HepG2 (cell line): ENCODE measurements at regions not wholly inside any gene's neighbourhood (a gene's known extent, or its start where the extent isn't known, plus 50 kb on each side); places are given as distances from the start of the nearest gene placed in this dataset.
A peak's percentile ranks its signal among the peaks of the same experiment; 100 is the strongest.

Source experiments
- CENPT ChIP-seq: sonication (generic); formaldehyde crosslinking; IDR thresholded peaks from 2 replicates; pipeline ENCODE4 v1.8.0; 2022; ENCODE audit warnings: low read depth, mild to moderate bottlenecking, moderate library complexity, missing genetic modification reagents
- DMAP1 ChIP-seq: IDR thresholded peaks from 2 replicates; pipeline ENCODE4 v1.6.1; 2016
- GLI4 ChIP-seq: sonication (generic); formaldehyde crosslinking; IDR thresholded peaks from 2 replicates; pipeline ENCODE4 v1.5.1; 2020; ENCODE audit warnings: missing genetic modification reagents, mild to moderate bottlenecking, moderate library complexity, borderline replicate concordance
- HOXD1 ChIP-seq: sonication (generic); formaldehyde crosslinking; IDR thresholded peaks from 2 replicates; pipeline ENCODE4 v1.5.0; 2020; ENCODE audit warnings: missing genetic modification reagents
- MYC ChIP-seq: sonication (generic); formaldehyde crosslinking; IDR thresholded peaks from 2 replicates; pipeline ENCODE4 v1.9.0; 2021; ENCODE audit warnings: missing genetic modification reagents, borderline replicate concordance
- NR2F6 ChIP-seq, 2 experiments: IDR thresholded peaks; 2 replicates each; pipeline ENCODE4 v1.6.1; 2016; ENCODE audit warnings: antibody characterized with exemption in 1 of 2, mild to moderate bottlenecking in 1 of 2
- ZNF331 ChIP-seq: sonication (generic); formaldehyde crosslinking; IDR thresholded peaks from 2 replicates; pipeline ENCODE4 v1.4.0; 2020; ENCODE audit warnings: missing genetic modification reagents
- TF ChIP-seq, protein P1 (sequence below): sonication (generic); formaldehyde crosslinking; IDR thresholded peaks from 2 replicates; pipeline ENCODE4 v1.5.0; 2020; ENCODE audit warnings: mild to moderate bottlenecking, missing genetic modification reagents, borderline replicate concordance
- TF ChIP-seq, protein P2 (sequence below): sonication (generic); formaldehyde crosslinking; IDR thresholded peaks from 2 replicates; pipeline ENCODE4 v1.5.0; 2020; ENCODE audit warnings: mild to moderate bottlenecking, missing genetic modification reagents, moderate library complexity
- TF ChIP-seq, protein P3 (sequence below): sonication (generic); formaldehyde crosslinking; IDR thresholded peaks from 2 replicates; pipeline ENCODE4 v1.5.0; 2020; ENCODE audit warnings: missing genetic modification reagents
- TF ChIP-seq, protein P4 (sequence below): sonication (generic); formaldehyde crosslinking; IDR thresholded peaks from 2 replicates; pipeline ENCODE4 v1.4.0; 2020; ENCODE audit warnings: low read depth, mild to moderate bottlenecking, missing genetic modification reagents
- TF ChIP-seq, protein P5 (sequence below): sonication (generic); formaldehyde crosslinking; IDR thresholded peaks from 2 replicates; pipeline ENCODE4 v1.8.0; 2022; ENCODE audit warnings: mild to moderate bottlenecking, missing genetic modification reagents, moderate library complexity
- TF ChIP-seq, protein P6 (sequence below): fragments of 450-650 bp; IDR thresholded peaks from 2 replicates; pipeline ENCODE4 v1.6.1; 2017
- TF ChIP-seq, protein P7 (sequence below): sonication (generic); formaldehyde crosslinking; IDR thresholded peaks from 2 replicates; pipeline ENCODE4 v1.4.0; 2020; ENCODE audit warnings: mild to moderate bottlenecking, missing genetic modification reagents
- TF ChIP-seq, protein P8 (sequence below): sonication (generic); formaldehyde crosslinking; conservative IDR thresholded peaks from 2 replicates; pipeline ENCODE4 v1.8.0; 2022; ENCODE audit warnings: missing genetic modification reagents

DNA sequence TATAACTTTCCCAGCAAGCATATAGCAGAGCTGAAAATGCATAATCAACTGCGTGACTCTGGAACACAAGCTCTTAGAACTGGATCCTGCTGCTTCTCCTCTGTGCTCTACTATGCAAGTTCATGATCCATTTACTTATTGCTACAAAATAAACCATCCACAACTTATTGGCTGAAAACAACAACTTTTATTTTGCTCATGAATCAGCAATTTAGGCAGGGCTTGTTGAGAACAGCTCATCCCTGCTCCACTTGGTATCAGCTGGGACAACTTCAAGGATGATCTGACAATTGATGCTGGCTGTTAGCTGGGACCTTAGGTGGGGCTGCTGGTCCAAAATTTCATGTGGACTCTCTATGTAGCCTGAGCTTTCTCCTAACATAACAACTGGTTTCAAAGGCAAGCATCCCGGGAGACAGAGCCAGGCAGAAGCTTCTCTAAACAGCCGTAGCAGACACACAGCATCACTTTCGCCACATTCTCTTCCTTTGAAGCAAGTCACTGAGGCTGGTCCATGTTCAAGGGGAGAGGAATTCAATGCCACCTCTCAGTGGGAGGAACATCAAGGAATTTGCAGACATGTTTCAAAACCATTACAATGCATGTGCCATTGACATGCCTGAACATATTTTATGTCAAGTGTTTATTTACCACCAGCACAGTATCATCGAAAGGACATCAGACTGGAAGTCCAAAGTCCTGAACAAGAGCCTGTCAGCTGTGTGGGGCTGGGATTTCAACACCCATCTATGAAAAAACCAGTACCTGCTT, 153.1 kb upstream of the PKDCC start (continued):
- TF ChIP-seq, protein P1, sequence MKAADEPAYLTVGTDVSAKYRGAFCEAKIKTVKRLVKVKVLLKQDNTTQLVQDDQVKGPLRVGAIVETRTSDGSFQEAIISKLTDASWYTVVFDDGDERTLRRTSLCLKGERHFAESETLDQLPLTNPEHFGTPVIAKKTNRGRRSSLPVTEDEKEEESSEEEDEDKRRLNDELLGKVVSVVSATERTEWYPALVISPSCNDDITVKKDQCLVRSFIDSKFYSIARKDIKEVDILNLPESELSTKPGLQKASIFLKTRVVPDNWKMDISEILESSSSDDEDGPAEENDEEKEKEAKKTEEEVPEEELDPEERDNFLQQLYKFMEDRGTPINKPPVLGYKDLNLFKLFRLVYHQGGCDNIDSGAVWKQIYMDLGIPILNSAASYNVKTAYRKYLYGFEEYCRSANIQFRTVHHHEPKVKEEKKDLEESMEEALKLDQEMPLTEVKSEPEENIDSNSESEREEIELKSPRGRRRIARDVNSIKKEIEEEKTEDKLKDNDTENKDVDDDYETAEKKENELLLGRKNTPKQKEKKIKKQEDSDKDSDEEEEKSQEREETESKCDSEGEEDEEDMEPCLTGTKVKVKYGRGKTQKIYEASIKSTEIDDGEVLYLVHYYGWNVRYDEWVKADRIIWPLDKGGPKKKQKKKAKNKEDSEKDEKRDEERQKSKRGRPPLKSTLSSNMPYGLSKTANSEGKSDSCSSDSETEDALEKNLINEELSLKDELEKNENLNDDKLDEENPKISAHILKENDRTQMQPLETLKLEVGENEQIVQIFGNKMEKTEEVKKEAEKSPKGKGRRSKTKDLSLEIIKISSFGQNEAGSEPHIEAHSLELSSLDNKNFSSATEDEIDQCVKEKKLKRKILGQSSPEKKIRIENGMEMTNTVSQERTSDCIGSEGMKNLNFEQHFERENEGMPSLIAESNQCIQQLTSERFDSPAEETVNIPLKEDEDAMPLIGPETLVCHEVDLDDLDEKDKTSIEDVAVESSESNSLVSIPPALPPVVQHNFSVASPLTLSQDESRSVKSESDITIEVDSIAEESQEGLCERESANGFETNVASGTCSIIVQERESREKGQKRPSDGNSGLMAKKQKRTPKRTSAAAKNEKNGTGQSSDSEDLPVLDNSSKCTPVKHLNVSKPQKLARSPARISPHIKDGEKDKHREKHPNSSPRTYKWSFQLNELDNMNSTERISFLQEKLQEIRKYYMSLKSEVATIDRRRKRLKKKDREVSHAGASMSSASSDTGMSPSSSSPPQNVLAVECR (CRISPR knock-in tag), result peak; percentile 21; the same call in 1 of the 2 replicates
- TF ChIP-seq, protein P2, sequence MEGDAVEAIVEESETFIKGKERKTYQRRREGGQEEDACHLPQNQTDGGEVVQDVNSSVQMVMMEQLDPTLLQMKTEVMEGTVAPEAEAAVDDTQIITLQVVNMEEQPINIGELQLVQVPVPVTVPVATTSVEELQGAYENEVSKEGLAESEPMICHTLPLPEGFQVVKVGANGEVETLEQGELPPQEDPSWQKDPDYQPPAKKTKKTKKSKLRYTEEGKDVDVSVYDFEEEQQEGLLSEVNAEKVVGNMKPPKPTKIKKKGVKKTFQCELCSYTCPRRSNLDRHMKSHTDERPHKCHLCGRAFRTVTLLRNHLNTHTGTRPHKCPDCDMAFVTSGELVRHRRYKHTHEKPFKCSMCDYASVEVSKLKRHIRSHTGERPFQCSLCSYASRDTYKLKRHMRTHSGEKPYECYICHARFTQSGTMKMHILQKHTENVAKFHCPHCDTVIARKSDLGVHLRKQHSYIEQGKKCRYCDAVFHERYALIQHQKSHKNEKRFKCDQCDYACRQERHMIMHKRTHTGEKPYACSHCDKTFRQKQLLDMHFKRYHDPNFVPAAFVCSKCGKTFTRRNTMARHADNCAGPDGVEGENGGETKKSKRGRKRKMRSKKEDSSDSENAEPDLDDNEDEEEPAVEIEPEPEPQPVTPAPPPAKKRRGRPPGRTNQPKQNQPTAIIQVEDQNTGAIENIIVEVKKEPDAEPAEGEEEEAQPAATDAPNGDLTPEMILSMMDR (CRISPR knock-in tag), result no peak
- TF ChIP-seq, protein P3, sequence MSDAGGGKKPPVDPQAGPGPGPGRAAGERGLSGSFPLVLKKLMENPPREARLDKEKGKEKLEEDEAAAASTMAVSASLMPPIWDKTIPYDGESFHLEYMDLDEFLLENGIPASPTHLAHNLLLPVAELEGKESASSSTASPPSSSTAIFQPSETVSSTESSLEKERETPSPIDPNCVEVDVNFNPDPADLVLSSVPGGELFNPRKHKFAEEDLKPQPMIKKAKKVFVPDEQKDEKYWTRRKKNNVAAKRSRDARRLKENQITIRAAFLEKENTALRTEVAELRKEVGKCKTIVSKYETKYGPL (CRISPR knock-in tag), result no peak
- no peak for TF ChIP-seq GLI4 (CRISPR knock-in tag)
- TF ChIP-seq, protein P4, sequence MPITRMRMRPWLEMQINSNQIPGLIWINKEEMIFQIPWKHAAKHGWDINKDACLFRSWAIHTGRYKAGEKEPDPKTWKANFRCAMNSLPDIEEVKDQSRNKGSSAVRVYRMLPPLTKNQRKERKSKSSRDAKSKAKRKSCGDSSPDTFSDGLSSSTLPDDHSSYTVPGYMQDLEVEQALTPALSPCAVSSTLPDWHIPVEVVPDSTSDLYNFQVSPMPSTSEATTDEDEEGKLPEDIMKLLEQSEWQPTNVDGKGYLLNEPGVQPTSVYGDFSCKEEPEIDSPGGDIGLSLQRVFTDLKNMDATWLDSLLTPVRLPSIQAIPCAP (CRISPR knock-in tag), result no peak
- no peak; the same call in 1 of the 2 replicates for TF ChIP-seq ZNF331 (CRISPR knock-in tag)
- TF ChIP-seq, protein P5, sequence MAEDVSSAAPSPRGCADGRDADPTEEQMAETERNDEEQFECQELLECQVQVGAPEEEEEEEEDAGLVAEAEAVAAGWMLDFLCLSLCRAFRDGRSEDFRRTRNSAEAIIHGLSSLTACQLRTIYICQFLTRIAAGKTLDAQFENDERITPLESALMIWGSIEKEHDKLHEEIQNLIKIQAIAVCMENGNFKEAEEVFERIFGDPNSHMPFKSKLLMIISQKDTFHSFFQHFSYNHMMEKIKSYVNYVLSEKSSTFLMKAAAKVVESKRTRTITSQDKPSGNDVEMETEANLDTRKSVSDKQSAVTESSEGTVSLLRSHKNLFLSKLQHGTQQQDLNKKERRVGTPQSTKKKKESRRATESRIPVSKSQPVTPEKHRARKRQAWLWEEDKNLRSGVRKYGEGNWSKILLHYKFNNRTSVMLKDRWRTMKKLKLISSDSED, result no peak
- TF ChIP-seq, protein P6, sequence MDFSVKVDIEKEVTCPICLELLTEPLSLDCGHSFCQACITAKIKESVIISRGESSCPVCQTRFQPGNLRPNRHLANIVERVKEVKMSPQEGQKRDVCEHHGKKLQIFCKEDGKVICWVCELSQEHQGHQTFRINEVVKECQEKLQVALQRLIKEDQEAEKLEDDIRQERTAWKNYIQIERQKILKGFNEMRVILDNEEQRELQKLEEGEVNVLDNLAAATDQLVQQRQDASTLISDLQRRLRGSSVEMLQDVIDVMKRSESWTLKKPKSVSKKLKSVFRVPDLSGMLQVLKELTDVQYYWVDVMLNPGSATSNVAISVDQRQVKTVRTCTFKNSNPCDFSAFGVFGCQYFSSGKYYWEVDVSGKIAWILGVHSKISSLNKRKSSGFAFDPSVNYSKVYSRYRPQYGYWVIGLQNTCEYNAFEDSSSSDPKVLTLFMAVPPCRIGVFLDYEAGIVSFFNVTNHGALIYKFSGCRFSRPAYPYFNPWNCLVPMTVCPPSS, result no peak
- TF ChIP-seq, protein P7, sequence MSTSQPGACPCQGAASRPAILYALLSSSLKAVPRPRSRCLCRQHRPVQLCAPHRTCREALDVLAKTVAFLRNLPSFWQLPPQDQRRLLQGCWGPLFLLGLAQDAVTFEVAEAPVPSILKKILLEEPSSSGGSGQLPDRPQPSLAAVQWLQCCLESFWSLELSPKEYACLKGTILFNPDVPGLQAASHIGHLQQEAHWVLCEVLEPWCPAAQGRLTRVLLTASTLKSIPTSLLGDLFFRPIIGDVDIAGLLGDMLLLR (CRISPR knock-in tag), result no peak
- no peak for TF ChIP-seq HOXD1 (CRISPR knock-in tag)
- TF ChIP-seq, protein P8, sequence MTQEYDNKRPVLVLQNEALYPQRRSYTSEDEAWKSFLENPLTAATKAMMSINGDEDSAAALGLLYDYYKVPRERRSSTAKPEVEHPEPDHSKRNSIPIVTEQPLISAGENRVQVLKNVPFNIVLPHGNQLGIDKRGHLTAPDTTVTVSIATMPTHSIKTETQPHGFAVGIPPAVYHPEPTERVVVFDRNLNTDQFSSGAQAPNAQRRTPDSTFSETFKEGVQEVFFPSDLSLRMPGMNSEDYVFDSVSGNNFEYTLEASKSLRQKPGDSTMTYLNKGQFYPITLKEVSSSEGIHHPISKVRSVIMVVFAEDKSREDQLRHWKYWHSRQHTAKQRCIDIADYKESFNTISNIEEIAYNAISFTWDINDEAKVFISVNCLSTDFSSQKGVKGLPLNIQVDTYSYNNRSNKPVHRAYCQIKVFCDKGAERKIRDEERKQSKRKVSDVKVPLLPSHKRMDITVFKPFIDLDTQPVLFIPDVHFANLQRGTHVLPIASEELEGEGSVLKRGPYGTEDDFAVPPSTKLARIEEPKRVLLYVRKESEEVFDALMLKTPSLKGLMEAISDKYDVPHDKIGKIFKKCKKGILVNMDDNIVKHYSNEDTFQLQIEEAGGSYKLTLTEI (CRISPR knock-in tag), result no peak
- TF ChIP-seq DMAP1 (CRISPR knock-in tag), result no peak
- peak; percentile 44; the same call in 1 of the 2 replicates for TF ChIP-seq NR2F6 (IDR thresholded peaks at IDR 0.05)
- no peak for TF ChIP-seq NR2F6 (CRISPR knock-in tag; IDR thresholded peaks at IDR 0.05)
- no peak for TF ChIP-seq MYC (CRISPR knock-in tag)
- TF ChIP-seq CENPT (CRISPR knock-in tag), result no peak
